ENCODE measurements at regions not wholly inside any gene's neighbourhood (a gene's known extent, or its start where the extent isn't known, plus 50 kb on each side); places are given as distances from the start of the nearest gene placed in this dataset.
"Not testable (repeated sequence)": the region's sequence is repeated elsewhere in the genome, so short reads cannot be mapped to it uniquely, and the experiment has no call there.

GRCh38 chr6:137657351-137657911 lies 163.2 kb upstream of the OLIG3 start:
- no peak for DNase-seq

GRCh38 chr6:137658287-137658686 lies 164.1 kb upstream of the OLIG3 start:
- no peak for DNase-seq

- no peak for DNase-seq
Measured at GRCh38 chr6:137659871-137660270, 165.7 kb upstream of the OLIG3 start.

- DNase-seq = no peak
Measured at GRCh38 chr6:137660296-137660731, 166.1 kb upstream of the OLIG3 start.

- peak; percentile 45 to 60 for DNase-seq
Measured at GRCh38 chr6:137661601-137662000, 167.4 kb upstream of the OLIG3 start.

- no peak for DNase-seq
Measured at GRCh38 chr6:137664183-137664582, 170.0 kb upstream of the OLIG3 start.

- no peak for DNase-seq
Measured at GRCh38 chr6:137665342-137665934, 171.2 kb upstream of the OLIG3 start.

GRCh38 chr6:137666202-137666774 lies 172.1 kb upstream of the OLIG3 start:
- no peak for DNase-seq

GRCh38 chr6:137673603-137674002 lies 179.4 kb upstream of the OLIG3 start:
- DNase-seq = no peak

GRCh38 chr6:137676888-137677287 lies 182.7 kb upstream of the OLIG3 start:
- DNase-seq = no peak

- DNase-seq = no peak
Measured at GRCh38 chr6:137677709-137678108, 183.5 kb upstream of the OLIG3 start.

- DNase-seq = no peak
Measured at GRCh38 chr6:137678451-137678850, 184.3 kb upstream of the OLIG3 start.

- no peak for DNase-seq
Measured at GRCh38 chr6:137680705-137681346, 186.2 kb upstream of the TNFAIP3 start.

- DNase-seq = no peak
Measured at GRCh38 chr6:137681445-137682009, 185.5 kb upstream of the TNFAIP3 start.

- DNase-seq = not testable (repeated sequence)
Measured at GRCh38 chr6:137682658-137683057, 184.4 kb upstream of the TNFAIP3 start.

GRCh38 chr6:137683916-137684315 lies 183.1 kb upstream of the TNFAIP3 start:
- no peak for DNase-seq

GRCh38 chr6:137685798-137686375 lies 181.2 kb upstream of the TNFAIP3 start:
- no peak for DNase-seq

- no peak for DNase-seq
Measured at GRCh38 chr6:137687818-137688217, 179.2 kb upstream of the TNFAIP3 start.

- no peak for DNase-seq
Measured at GRCh38 chr6:137688230-137688971, 178.7 kb upstream of the TNFAIP3 start.

GRCh38 chr6:137689377-137689776 lies 177.7 kb upstream of the TNFAIP3 start:
- no peak for DNase-seq

- no peak for DNase-seq
Measured at GRCh38 chr6:137690034-137690433, 177.0 kb upstream of the TNFAIP3 start.

- no peak for DNase-seq
Measured at GRCh38 chr6:137690721-137691120, 176.3 kb upstream of the TNFAIP3 start.

GRCh38 chr6:137692308-137692707 lies 174.8 kb upstream of the TNFAIP3 start:
- DNase-seq = no peak
